HCT116 (cell line): ENCODE measurements at regions not wholly inside any gene's neighbourhood (a gene's known extent, or its start where the extent isn't known, plus 50 kb on each side); places are given as distances from the start of the nearest gene placed in this dataset.

ENCODE experiments used
- ATAC-seq: fragments of 200-7000 bp; cut with Tn5 transposase; 2 replicates; pipeline ENCODE4 v1.9.1; 2020; ENCODE audit warnings: mild to moderate bottlenecking, moderate library complexity
- BruUV-seq: library from RNA; stranded (reverse); fragments of 400-500 nt; replicated peaks from 2 replicates; lab custom pipeline; 2021; lab: Mats Ljungman, UMichigan
- CTCF ChIA-PET: fragments of 300-600 bp; sonication (Branson Sonifier 250); formaldehyde crosslinking; loops from one replicate; lab custom pipeline; 2021; ENCODE audit warnings: antibody characterized with exemption; lab: Charles Lee
- POLR2A ChIA-PET: fragments of 300-600, 350-600 bp; sonication (Branson Sonifier 250); formaldehyde crosslinking; loops from one replicate; lab custom pipeline; 2021; ENCODE audit warnings: antibody characterized with exemption; lab: Charles Lee
- RAD21 ChIA-PET, 2 experiments: fragments of 300-600 bp; sonication (Branson Sonifier 250); formaldehyde crosslinking; loops; one replicate each; lab custom pipeline; 2023; ENCODE audit warnings: low total read pairs in 2 of 2; ENCODE audit not compliant: uncharacterized antibody in 2 of 2, unreplicated experiment in 2 of 2, low non-redundant PET in 1 of 2; lab: Charles Lee
- DNase-seq: peaks from one replicate; pipeline ENCODE4 v3.0.0-alpha.2; 2010; ENCODE audit warnings: low read depth, low spot score
- H2AFZ ChIP-seq: fragments of 200-600 bp; shearing (Covaris generic), sonication (generic); 2 replicates; pipeline ENCODE4 v1.6.1; 2017; ENCODE audit warnings: low read depth, mixed run types, mixed read lengths, antibody characterized with exemption, low read length; ENCODE audit not compliant: poor library complexity, severe bottlenecking
- H3K27ac ChIP-seq: 2 replicates; pipeline ENCODE4 v1.5.1; 2012; ENCODE audit warnings: low read depth, low read length
- H3K27me3 ChIP-seq: fragments of 200-600 bp; sonication (generic); 2 replicates; pipeline ENCODE4 v1.6.1; 2016; ENCODE audit warnings: mixed run types, low read length, mixed read lengths; ENCODE audit not compliant: insufficient read depth
- H3K36me3 ChIP-seq, 2 experiments: fragments of 200-500 bp in 1 of 2; fragments of 200-600 bp in 1 of 2; sonication (Bioruptor generic) in 1 of 2; sonication (generic) in 1 of 2; 2 replicates each; pipeline versions ENCODE4 v1.5.1 to v1.6.1; 2014 to 2016; ENCODE audit warnings: low read length in 2 of 2, inconsistent platforms in 1 of 2, mixed read lengths in 1 of 2, mixed run types in 1 of 2; ENCODE audit not compliant: insufficient read depth in 2 of 2, control insufficient read depth in 1 of 2
- H3K4me1 ChIP-seq, 2 experiments: fragments of 200-600 bp in 1 of 2; sonication (generic) in 1 of 2; 2 replicates each; pipeline versions ENCODE4 v1.5.1 to v1.6.1; 2012 to 2017; ENCODE audit warnings: low read length in 2 of 2, inconsistent platforms in 1 of 2, mild to moderate bottlenecking in 1 of 2, mixed read lengths in 1 of 2, mixed run types in 1 of 2, moderate library complexity in 1 of 2; ENCODE audit not compliant: insufficient read depth in 2 of 2, control insufficient read depth in 1 of 2
- H3K4me2 ChIP-seq: fragments of 200-600 bp; sonication (generic); 2 replicates; pipeline ENCODE4 v1.6.1; 2017; ENCODE audit warnings: mixed run types, low read length, mixed read lengths
- H3K4me3 ChIP-seq, 2 experiments: fragments of 200-600 bp in 1 of 2; sonication (generic) in 1 of 2; replicated peaks in 1 of 2; 2 replicates each; pipeline ENCODE4 v1.5.1; 2011 to 2016; ENCODE audit warnings: low read length in 2 of 2, control low read depth in 1 of 2, low read depth in 1 of 2, mild to moderate bottlenecking in 1 of 2, mixed read lengths in 1 of 2, mixed run types in 1 of 2
- H3K79me2 ChIP-seq: fragments of 200-600 bp; sonication (generic); 2 replicates; pipeline ENCODE4 v1.6.1; 2017; ENCODE audit warnings: mild to moderate bottlenecking, mixed run types, low read length, moderate library complexity, mixed read lengths; ENCODE audit not compliant: insufficient read depth
- H3K9ac ChIP-seq: fragments of 200-600 bp; sonication (generic); 2 replicates; pipeline ENCODE4 v1.6.1; 2016; ENCODE audit warnings: low read length, mixed read lengths
- H3K9me2 ChIP-seq: fragments of 200-600 bp; sonication (generic), shearing (Covaris generic); 2 replicates; pipeline ENCODE4 v1.6.1; 2017; ENCODE audit warnings: mixed run types, mild to moderate bottlenecking, moderate library complexity; ENCODE audit not compliant: insufficient read depth
- H3K9me3 ChIP-seq, 2 experiments: fragments of 200-500 bp in 1 of 2; fragments of 200-600 bp in 1 of 2; sonication (Bioruptor generic) in 1 of 2; sonication (generic) in 1 of 2; 2 replicates each; pipeline ENCODE4 v1.6.1; 2014 to 2017; ENCODE audit warnings: low read length in 2 of 2, mixed read lengths in 2 of 2, inconsistent platforms in 1 of 2, low read depth in 1 of 2, mild to moderate bottlenecking in 1 of 2, mixed run types in 1 of 2, moderate library complexity in 1 of 2; ENCODE audit not compliant: control insufficient read depth in 1 of 2, insufficient read depth in 1 of 2
- H4K20me1 ChIP-seq: fragments of 200-600 bp; sonication (generic), shearing (Covaris generic); 2 replicates; pipeline ENCODE4 v1.6.1; 2017; ENCODE audit warnings: mixed run types, mild to moderate bottlenecking, moderate library complexity; ENCODE audit not compliant: insufficient read depth
- CBX3 ChIP-seq: IDR thresholded peaks from 2 replicates; pipeline ENCODE4 v1.6.1; 2012; ENCODE audit warnings: low read depth
- CEBPB ChIP-seq: IDR thresholded peaks from 2 replicates; pipeline ENCODE4 v1.6.1; 2012; ENCODE audit warnings: low read depth
- ELF1 ChIP-seq: IDR thresholded peaks from 2 replicates; pipeline ENCODE4 v1.6.1; 2012; ENCODE audit warnings: low read depth, borderline replicate concordance
- EZH2 ChIP-seq: fragments of 200-600 bp; sonication (generic); IDR thresholded peaks from 2 replicates; pipeline ENCODE4 v1.6.1; 2017; ENCODE audit warnings: antibody characterized with exemption, mixed run types
- EZH2phosphoT487 ChIP-seq: fragments of 200-600 bp; IDR thresholded peaks from 2 replicates; pipeline ENCODE4 v1.6.1; 2018; ENCODE audit warnings: antibody characterized with exemption, borderline replicate concordance
- FOSL1 ChIP-seq: IDR thresholded peaks from 2 replicates; pipeline ENCODE4 v1.6.1; 2012; ENCODE audit warnings: low read depth
- JUND ChIP-seq: IDR thresholded peaks from 2 replicates; pipeline ENCODE4 v1.6.1; 2012
- POLR2AphosphoS5 ChIP-seq: IDR thresholded peaks from 2 replicates; pipeline ENCODE4 v1.6.1; 2011; ENCODE audit warnings: mild to moderate bottlenecking, low read depth, low read length, moderate library complexity
- SIN3A ChIP-seq: IDR thresholded peaks from 2 replicates; pipeline ENCODE4 v1.6.1; 2012; ENCODE audit warnings: low read depth
- SP1 ChIP-seq: IDR thresholded peaks from 2 replicates; pipeline ENCODE4 v1.6.1; 2012; ENCODE audit warnings: low read depth
- SRF ChIP-seq: IDR thresholded peaks from 2 replicates; pipeline ENCODE4 v1.6.1; 2012; ENCODE audit warnings: low read depth
- TCF7L2 ChIP-seq: IDR thresholded peaks from 2 replicates; pipeline ENCODE4 v1.7.0; 2011; ENCODE audit warnings: borderline replicate concordance, inconsistent platforms; ENCODE audit not compliant: insufficient read depth, insufficient read length; ENCODE audit errors: extremely low read depth
- YY1 ChIP-seq: IDR thresholded peaks from 2 replicates; pipeline ENCODE4 v1.6.1; 2011; ENCODE audit warnings: low read length, low read depth, moderate library complexity, mild to moderate bottlenecking; ENCODE audit not compliant: insufficient replicate concordance; ENCODE audit errors: extremely low read depth
- ZNF274 ChIP-seq: fragments of 200-500 bp; sonication (Bioruptor generic); IDR thresholded peaks from 2 replicates; pipeline ENCODE4 v1.6.1; 2014; ENCODE audit warnings: mild to moderate bottlenecking, low read depth, low read length, inconsistent platforms
- intact Hi-C: fragments of 100-400 bp; cut with micrococcal nuclease; formaldehyde crosslinking; loops from 2 replicates; pipeline ENCODE4 v1.10.0; 2022
- TF ChIP-seq, protein P1 (sequence below): IDR thresholded peaks from 2 replicates; pipeline ENCODE4 v1.6.1; 2012
- TF ChIP-seq, protein P2 (sequence below): IDR thresholded peaks from 2 replicates; pipeline ENCODE4 v1.6.1; 2011; ENCODE audit warnings: mild to moderate bottlenecking, low read length, moderate library complexity; ENCODE audit not compliant: insufficient replicate concordance; ENCODE audit errors: extremely low read depth
- TF ChIP-seq, protein P3 (sequence below): IDR thresholded peaks from 2 replicates; pipeline ENCODE4 v1.6.1; 2012; ENCODE audit warnings: low read depth

- TF ChIP-seq JUND (no peak), CEBPB (no peak), SRF (no peak), TCF7L2 (no peak), ZNF274 (no peak), FOSL1 (no peak), POLR2AphosphoS5 (no peak), EZH2 (no peak)
- TF ChIP-seq, protein P1, sequence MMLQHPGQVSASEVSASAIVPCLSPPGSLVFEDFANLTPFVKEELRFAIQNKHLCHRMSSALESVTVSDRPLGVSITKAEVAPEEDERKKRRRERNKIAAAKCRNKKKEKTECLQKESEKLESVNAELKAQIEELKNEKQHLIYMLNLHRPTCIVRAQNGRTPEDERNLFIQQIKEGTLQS = no peak
- TF ChIP-seq, all 23 proteins: peak for 0
Measured at GRCh38 chr3:182673336-182673735, 120.0 kb upstream of the ATP11B start (continued).

- Histone ChIP-seq H3K4me1 (no peaks in the 10 kb centered on the region), H3K9me3 (no peaks in the 10 kb centered on the region)
- TF ChIP-seq ZNF274 (no peak), CBX3 (no peak), ELF1 (no peak), FOSL1 (no peak), YY1 (no peak), EZH2 (no peak), CEBPB (no peak), SIN3A (no peak), SRF (no peak), SP1 (no peak), EZH2phosphoT487 (no peak), JUND (no peak)
- TF ChIP-seq, protein P2, sequence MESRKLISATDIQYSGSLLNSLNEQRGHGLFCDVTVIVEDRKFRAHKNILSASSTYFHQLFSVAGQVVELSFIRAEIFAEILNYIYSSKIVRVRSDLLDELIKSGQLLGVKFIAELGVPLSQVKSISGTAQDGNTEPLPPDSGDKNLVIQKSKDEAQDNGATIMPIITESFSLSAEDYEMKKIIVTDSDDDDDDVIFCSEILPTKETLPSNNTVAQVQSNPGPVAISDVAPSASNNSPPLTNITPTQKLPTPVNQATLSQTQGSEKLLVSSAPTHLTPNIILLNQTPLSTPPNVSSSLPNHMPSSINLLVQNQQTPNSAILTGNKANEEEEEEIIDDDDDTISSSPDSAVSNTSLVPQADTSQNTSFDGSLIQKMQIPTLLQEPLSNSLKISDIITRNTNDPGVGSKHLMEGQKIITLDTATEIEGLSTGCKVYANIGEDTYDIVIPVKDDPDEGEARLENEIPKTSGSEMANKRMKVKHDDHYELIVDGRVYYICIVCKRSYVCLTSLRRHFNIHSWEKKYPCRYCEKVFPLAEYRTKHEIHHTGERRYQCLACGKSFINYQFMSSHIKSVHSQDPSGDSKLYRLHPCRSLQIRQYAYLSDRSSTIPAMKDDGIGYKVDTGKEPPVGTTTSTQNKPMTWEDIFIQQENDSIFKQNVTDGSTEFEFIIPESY = no peak
- TF ChIP-seq, protein P1 = no peak
- TF ChIP-seq, protein P3, sequence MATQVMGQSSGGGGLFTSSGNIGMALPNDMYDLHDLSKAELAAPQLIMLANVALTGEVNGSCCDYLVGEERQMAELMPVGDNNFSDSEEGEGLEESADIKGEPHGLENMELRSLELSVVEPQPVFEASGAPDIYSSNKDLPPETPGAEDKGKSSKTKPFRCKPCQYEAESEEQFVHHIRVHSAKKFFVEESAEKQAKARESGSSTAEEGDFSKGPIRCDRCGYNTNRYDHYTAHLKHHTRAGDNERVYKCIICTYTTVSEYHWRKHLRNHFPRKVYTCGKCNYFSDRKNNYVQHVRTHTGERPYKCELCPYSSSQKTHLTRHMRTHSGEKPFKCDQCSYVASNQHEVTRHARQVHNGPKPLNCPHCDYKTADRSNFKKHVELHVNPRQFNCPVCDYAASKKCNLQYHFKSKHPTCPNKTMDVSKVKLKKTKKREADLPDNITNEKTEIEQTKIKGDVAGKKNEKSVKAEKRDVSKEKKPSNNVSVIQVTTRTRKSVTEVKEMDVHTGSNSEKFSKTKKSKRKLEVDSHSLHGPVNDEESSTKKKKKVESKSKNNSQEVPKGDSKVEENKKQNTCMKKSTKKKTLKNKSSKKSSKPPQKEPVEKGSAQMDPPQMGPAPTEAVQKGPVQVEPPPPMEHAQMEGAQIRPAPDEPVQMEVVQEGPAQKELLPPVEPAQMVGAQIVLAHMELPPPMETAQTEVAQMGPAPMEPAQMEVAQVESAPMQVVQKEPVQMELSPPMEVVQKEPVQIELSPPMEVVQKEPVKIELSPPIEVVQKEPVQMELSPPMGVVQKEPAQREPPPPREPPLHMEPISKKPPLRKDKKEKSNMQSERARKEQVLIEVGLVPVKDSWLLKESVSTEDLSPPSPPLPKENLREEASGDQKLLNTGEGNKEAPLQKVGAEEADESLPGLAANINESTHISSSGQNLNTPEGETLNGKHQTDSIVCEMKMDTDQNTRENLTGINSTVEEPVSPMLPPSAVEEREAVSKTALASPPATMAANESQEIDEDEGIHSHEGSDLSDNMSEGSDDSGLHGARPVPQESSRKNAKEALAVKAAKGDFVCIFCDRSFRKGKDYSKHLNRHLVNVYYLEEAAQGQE = no peak
- TF ChIP-seq, all 23 proteins: peak for 0
- Histone ChIP-seq H3K4me2 (peak overlapping the region; percentile 55), H3K9ac (no peak overlapping the region), H3K27me3 (no peaks in the 10 kb centered on the region), H2AFZ (peak overlapping the region; percentile 97), H3K36me3 (no peaks in the 10 kb centered on the region), H3K79me2 (no peaks in the 10 kb centered on the region), H3K9me2 (no peaks in the 10 kb centered on the region), H4K20me1 (no peaks in the 10 kb centered on the region), H3K27ac (no peak overlapping the region), H3K4me3 (no peak overlapping the region; a peak in 3 of 4 replicates)
- peak; percentile 73 for ATAC-seq
- ChIA-PET RAD21 (no interaction called here), CTCF (interaction anchor here (1.3 to 2.1 kb wide), 5 partner anchors 24 to 1355 kb away, joined by 3 to 14 read pairs (median 5); no protein-coding TSS in a partner anchor), POLR2A (no interaction called here)
- no peak for DNase-seq
- no TSS peak for BruUV-seq
- intact Hi-C loops = loop anchor here (1.0 to 10.0 kb wide), 7 partner anchors 63 to 1878 kb away; no protein-coding TSS in a partner anchor
Measured at GRCh38 chr3:182682263-182683241, 110.8 kb upstream of the ATP11B start.
